HEK293 (cell line): ENCODE measurements at regions not wholly inside any gene's neighbourhood (a gene's known extent, or its start where the extent isn't known, plus 50 kb on each side); places are given as distances from the start of the nearest gene placed in this dataset.

Source experiments
- CTCF ChIA-PET: fragments of 350-600 bp; formaldehyde crosslinking; extraction: SDS; loops from one replicate; lab custom pipeline; 2021; ENCODE audit warnings: antibody characterized with exemption; lab: Yijun Ruan, JAX
- POLR2A ChIA-PET: fragments of 300-600 bp; formaldehyde crosslinking; extraction: SDS; loops from one replicate; lab custom pipeline; 2020; ENCODE audit warnings: antibody characterized with exemption, inconsistent platforms; lab: Yijun Ruan, JAX
- H3K27ac ChIP-seq: fragments of 200-500 bp; sonication (Bioruptor generic); 2 replicates; pipeline ENCODE4 v1.5.1; 2014; ENCODE audit warnings: low read depth, low read length, control low read depth, inconsistent platforms; ENCODE audit errors: extremely low read depth
- H3K36me3 ChIP-seq, 2 experiments: fragments of 200-500 bp in 1 of 2; sonication (Bioruptor generic) in 1 of 2; 1 replicate in 1 of 2; 2 replicates in 1 of 2; pipeline ENCODE4 v1.5.1; 2014 to 2017; ENCODE audit warnings: inconsistent platforms in 2 of 2, low read length in 2 of 2; ENCODE audit not compliant: control insufficient read depth in 2 of 2, insufficient read depth in 1 of 2
- H3K4me1 ChIP-seq: fragments of 200-500 bp; sonication (Bioruptor generic); 2 replicates; pipeline ENCODE4 v1.5.1; 2014; ENCODE audit warnings: mild to moderate bottlenecking, low read length, inconsistent platforms; ENCODE audit not compliant: control insufficient read depth, insufficient read depth
- H3K4me3 ChIP-seq: 2 replicates; pipeline ENCODE4 v1.5.1; 2011; ENCODE audit warnings: low read depth, mild to moderate bottlenecking, control low read depth, low read length, moderate library complexity
- H3K9me3 ChIP-seq: fragments of 200-500 bp; sonication (Bioruptor generic); 2 replicates; pipeline ENCODE4 v1.5.1; 2014; ENCODE audit warnings: low read depth, low read length, inconsistent platforms; ENCODE audit not compliant: control insufficient read depth, insufficient read depth
- HOXC10 ChIP-seq: sonication (generic); formaldehyde crosslinking; IDR thresholded peaks from 2 replicates; pipeline ENCODE4 v1.8.1; 2023; ENCODE audit warnings: mild to moderate bottlenecking, missing genetic modification reagents
- IKZF3 ChIP-seq: fragments of 450-650 bp; IDR thresholded peaks from 2 replicates; pipeline ENCODE4 v1.5.0; 2018; ENCODE audit warnings: missing biosample characterization, mild to moderate bottlenecking, missing genetic modification characterization, moderate library complexity
- SP2 ChIP-seq: fragments of 450-650 bp; formaldehyde crosslinking; IDR thresholded peaks from 2 replicates; pipeline ENCODE4 v1.5.1; 2016; ENCODE audit warnings: missing biosample characterization, missing genetic modification characterization
- SP7 ChIP-seq: fragments of 450-650 bp; formaldehyde crosslinking; IDR thresholded peaks from 2 replicates; pipeline ENCODE4 v1.5.1; 2016; ENCODE audit warnings: missing biosample characterization, missing genetic modification characterization
- TCF7L2 ChIP-seq: IDR thresholded peaks from 2 replicates; pipeline ENCODE4 v1.6.1; 2011; ENCODE audit warnings: low read depth, mild to moderate bottlenecking, inconsistent platforms, low read length, moderate library complexity, borderline replicate concordance
- ZNF174 ChIP-seq: fragments of 450-650 bp; formaldehyde crosslinking; IDR thresholded peaks from 2 replicates; pipeline ENCODE4 v1.5.0; 2017; ENCODE audit warnings: missing biosample characterization, mild to moderate bottlenecking, missing genetic modification characterization
- ZNF184 ChIP-seq: fragments of 450-650 bp; IDR thresholded peaks from 2 replicates; pipeline ENCODE4 v1.5.1; 2018; ENCODE audit warnings: missing biosample characterization, mild to moderate bottlenecking, missing genetic modification characterization
- ZNF211 ChIP-seq: fragments of 450-650 bp; formaldehyde crosslinking; IDR thresholded peaks from 2 replicates; pipeline ENCODE4 v1.5.1; 2016; ENCODE audit warnings: low read depth, missing biosample characterization, missing genetic modification characterization
- ZNF223 ChIP-seq: fragments of 450-650 bp; formaldehyde crosslinking; IDR thresholded peaks from 2 replicates; pipeline ENCODE4 v1.5.1; 2016; ENCODE audit warnings: missing biosample characterization, missing genetic modification characterization
- ZNF324 ChIP-seq: fragments of 450-650 bp; formaldehyde crosslinking; IDR thresholded peaks from 2 replicates; pipeline ENCODE4 v1.5.1; 2016; ENCODE audit warnings: missing biosample characterization, missing genetic modification characterization
- ZNF433 ChIP-seq: fragments of 450-650 bp; formaldehyde crosslinking; IDR thresholded peaks from 2 replicates; pipeline ENCODE4 v1.5.1; 2016; ENCODE audit warnings: missing biosample characterization, missing genetic modification characterization, low read depth
- ZNF621 ChIP-seq: fragments of 450-650 bp; formaldehyde crosslinking; IDR thresholded peaks from 2 replicates; pipeline ENCODE4 v1.5.1; 2017; ENCODE audit warnings: missing biosample characterization, missing genetic modification characterization
- ZNF624 ChIP-seq: fragments of 450-650 bp; formaldehyde crosslinking; IDR thresholded peaks from 2 replicates; pipeline ENCODE4 v1.5.1; 2017; ENCODE audit warnings: missing biosample characterization, missing genetic modification characterization
- ZNF677 ChIP-seq: fragments of 450-650 bp; IDR thresholded peaks from 2 replicates; pipeline ENCODE4 v1.5.0; 2018; ENCODE audit warnings: missing biosample characterization, mild to moderate bottlenecking, missing genetic modification characterization, moderate library complexity
- ZNF843 ChIP-seq: fragments of 450-650 bp; formaldehyde crosslinking; IDR thresholded peaks from 2 replicates; pipeline ENCODE4 v1.5.1; 2016; ENCODE audit warnings: missing biosample characterization, missing genetic modification characterization
- TF ChIP-seq, protein P1 (sequence below): fragments of 450-650 bp; formaldehyde crosslinking; conservative IDR thresholded peaks from 2 replicates; pipeline ENCODE4 v1.5.1; 2016; ENCODE audit warnings: low read depth, missing biosample characterization, missing genetic modification characterization
- TF ChIP-seq, protein P2 (sequence below): fragments of 450-650 bp; formaldehyde crosslinking; IDR thresholded peaks from 2 replicates; pipeline ENCODE4 v1.5.1; 2016; ENCODE audit warnings: missing biosample characterization, missing genetic modification characterization, low read depth
- TF ChIP-seq, protein P3 (sequence below): fragments of 450-650 bp; formaldehyde crosslinking; IDR thresholded peaks from 2 replicates; pipeline ENCODE4 v1.5.1; 2016; ENCODE audit warnings: missing biosample characterization, missing genetic modification characterization
- TF ChIP-seq, protein P4 (sequence below): fragments of 450-650 bp; formaldehyde crosslinking; IDR thresholded peaks from 2 replicates; pipeline ENCODE4 v1.5.1; 2017; ENCODE audit warnings: missing biosample characterization, missing genetic modification characterization
- TF ChIP-seq, protein P5 (sequence below): fragments of 450-650 bp; formaldehyde crosslinking; IDR thresholded peaks from 2 replicates; pipeline ENCODE4 v1.5.1; 2016; ENCODE audit warnings: missing biosample characterization, missing genetic modification characterization
- TF ChIP-seq, protein P6 (sequence below): fragments of 450-650 bp; formaldehyde crosslinking; IDR thresholded peaks from 2 replicates; pipeline ENCODE4 v1.5.1; 2017; ENCODE audit warnings: missing biosample characterization, missing genetic modification characterization

DNA sequence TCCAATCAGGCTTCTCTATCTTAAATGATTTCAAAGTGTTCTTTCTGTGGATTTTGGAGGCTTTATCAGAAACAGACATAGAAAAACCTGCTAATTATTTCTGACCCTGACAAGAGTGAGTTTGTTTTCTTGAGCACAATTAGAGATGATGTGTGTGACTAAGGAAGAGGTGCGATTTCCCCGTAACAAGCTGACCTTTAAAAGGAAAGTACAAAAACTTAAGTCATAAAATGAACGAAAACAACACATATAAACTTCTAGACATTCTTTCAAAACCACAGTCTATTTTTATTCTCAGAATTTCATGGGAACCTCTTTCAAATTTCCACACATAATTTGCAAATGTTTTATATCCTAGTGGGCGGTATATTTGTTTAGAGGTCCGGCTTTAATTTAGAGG, 604.8 kb downstream of the CPS1 start:
- POLR2A ChIA-PET: no interaction called here
- TF ChIP-seq ZNF433 (tag by site-specific recombination) (no peak), HOXC10 (CRISPR knock-in tag) (no peak), ZNF174 (tag by site-specific recombination) (no peak), IKZF3 (tag by site-specific recombination) (no peak), ZNF184 (tag by site-specific recombination) (no peak), ZNF223 (tag by site-specific recombination) (no peak), ZNF677 (tag by site-specific recombination) (no peak), ZNF211 (tag by site-specific recombination) (no peak), ZNF621 (tag by site-specific recombination) (no peak), SP7 (tag by site-specific recombination) (no peak), ZNF624 (no peak), ZNF843 (tag by site-specific recombination) (no peak), ZNF324 (tag by site-specific recombination) (no peak)
- TF ChIP-seq, protein P1, sequence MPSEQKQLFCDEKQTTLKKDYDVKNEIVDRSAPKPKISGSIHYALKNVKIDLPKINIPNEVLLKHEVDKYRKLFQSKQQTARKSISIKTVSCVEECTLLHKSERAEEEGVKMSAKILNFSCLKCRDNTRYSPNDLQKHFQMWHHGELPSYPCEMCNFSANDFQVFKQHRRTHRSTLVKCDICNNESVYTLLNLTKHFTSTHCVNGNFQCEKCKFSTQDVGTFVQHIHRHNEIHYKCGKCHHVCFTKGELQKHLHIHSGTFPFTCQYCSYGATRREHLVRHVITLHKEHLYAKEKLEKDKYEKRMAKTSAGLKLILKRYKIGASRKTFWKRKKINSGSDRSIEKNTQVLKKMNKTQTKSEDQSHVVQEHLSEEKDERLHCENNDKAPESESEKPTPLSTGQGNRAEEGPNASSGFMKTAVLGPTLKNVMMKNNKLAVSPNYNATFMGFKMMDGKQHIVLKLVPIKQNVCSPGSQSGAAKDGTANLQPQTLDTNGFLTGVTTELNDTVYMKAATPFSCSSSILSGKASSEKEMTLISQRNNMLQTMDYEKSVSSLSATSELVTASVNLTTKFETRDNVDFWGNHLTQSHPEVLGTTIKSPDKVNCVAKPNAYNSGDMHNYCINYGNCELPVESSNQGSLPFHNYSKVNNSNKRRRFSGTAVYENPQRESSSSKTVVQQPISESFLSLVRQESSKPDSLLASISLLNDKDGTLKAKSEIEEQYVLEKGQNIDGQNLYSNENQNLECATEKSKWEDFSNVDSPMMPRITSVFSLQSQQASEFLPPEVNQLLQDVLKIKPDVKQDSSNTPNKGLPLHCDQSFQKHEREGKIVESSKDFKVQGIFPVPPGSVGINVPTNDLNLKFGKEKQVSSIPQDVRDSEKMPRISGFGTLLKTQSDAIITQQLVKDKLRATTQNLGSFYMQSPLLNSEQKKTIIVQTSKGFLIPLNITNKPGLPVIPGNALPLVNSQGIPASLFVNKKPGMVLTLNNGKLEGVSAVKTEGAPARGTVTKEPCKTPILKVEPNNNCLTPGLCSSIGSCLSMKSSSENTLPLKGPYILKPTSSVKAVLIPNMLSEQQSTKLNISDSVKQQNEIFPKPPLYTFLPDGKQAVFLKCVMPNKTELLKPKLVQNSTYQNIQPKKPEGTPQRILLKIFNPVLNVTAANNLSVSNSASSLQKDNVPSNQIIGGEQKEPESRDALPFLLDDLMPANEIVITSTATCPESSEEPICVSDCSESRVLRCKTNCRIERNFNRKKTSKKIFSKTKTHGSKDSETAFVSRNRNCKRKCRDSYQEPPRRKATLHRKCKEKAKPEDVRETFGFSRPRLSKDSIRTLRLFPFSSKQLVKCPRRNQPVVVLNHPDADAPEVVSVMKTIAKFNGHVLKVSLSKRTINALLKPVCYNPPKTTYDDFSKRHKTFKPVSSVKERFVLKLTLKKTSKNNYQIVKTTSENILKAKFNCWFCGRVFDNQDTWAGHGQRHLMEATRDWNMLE: no peak
- TF ChIP-seq, protein P2, sequence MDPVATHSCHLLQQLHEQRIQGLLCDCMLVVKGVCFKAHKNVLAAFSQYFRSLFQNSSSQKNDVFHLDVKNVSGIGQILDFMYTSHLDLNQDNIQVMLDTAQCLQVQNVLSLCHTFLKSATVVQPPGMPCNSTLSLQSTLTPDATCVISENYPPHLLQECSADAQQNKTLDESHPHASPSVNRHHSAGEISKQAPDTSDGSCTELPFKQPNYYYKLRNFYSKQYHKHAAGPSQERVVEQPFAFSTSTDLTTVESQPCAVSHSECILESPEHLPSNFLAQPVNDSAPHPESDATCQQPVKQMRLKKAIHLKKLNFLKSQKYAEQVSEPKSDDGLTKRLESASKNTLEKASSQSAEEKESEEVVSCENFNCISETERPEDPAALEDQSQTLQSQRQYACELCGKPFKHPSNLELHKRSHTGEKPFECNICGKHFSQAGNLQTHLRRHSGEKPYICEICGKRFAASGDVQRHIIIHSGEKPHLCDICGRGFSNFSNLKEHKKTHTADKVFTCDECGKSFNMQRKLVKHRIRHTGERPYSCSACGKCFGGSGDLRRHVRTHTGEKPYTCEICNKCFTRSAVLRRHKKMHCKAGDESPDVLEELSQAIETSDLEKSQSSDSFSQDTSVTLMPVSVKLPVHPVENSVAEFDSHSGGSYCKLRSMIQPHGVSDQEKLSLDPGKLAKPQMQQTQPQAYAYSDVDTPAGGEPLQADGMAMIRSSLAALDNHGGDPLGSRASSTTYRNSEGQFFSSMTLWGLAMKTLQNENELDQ: no peak
- TF ChIP-seq, all 188 proteins: peak for 0
- no peaks in the 10 kb centered on the region for H3K36me3 ChIP-seq
- CTCF ChIA-PET: interaction anchor here (0.6 kb wide), 1 partner anchor 1221 kb away, joined by 3 read pairs; no protein-coding TSS in a partner anchor
- H3K4me3 ChIP-seq: no peak overlapping the region
- H3K9me3 ChIP-seq: no peaks in the 10 kb centered on the region
- no peaks in the 10 kb centered on the region for H3K4me1 ChIP-seq
- no peak overlapping the region for H3K27ac ChIP-seq

DNA sequence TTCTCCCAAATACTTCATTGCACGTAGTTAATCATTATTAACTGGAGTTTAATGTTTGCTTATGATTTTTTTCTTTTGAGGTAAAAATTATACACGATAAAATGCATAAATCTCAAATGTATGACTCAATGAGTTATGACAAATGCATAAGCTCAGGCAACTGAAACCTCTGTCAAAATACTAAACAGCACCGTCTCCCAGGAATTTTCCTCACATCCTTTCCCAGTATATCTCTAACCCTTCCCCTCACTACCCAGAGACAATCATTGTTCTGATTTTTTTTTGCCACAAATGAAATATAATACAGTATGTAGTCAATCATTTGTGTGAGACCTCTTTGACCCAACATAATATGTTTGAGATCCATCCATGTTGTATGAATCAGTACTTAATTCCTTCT, 606.5 kb downstream of the CPS1 start:
- Histone ChIP-seq H3K9me3 (no peaks in the 10 kb centered on the region), H3K27ac (no peak overlapping the region), H3K4me1 (no peaks in the 10 kb centered on the region), H3K4me3 (no peak overlapping the region), H3K36me3 (no peaks in the 10 kb centered on the region)
- POLR2A ChIA-PET: no interaction called here
- CTCF ChIA-PET: interaction anchor here (0.5 kb wide), 1 partner anchor 936 kb away, joined by 7 read pairs; no protein-coding TSS in a partner anchor
- TF ChIP-seq TCF7L2: no peak
- TF ChIP-seq, protein P3, sequence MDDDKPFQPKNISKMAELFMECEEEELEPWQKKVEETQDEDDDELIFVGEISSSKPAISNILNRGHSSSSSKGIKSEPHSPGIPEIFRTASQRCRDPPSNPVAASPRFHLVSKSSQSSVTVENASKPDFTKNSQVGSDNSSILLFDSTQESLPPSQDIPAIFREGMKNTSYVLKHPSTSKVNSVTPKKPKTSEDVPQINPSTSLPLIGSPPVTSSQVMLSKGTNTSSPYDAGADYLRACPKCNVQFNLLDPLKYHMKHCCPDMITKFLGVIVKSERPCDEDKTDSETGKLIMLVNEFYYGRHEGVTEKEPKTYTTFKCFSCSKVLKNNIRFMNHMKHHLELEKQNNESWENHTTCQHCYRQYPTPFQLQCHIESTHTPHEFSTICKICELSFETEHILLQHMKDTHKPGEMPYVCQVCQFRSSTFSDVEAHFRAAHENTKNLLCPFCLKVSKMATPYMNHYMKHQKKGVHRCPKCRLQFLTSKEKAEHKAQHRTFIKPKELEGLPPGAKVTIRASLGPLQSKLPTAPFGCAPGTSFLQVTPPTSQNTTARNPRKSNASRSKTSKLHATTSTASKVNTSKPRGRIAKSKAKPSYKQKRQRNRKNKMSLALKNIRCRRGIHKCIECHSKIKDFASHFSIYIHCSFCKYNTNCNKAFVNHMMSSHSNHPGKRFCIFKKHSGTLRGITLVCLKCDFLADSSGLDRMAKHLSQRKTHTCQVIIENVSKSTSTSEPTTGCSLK: no peak
- TF ChIP-seq, protein P4, sequence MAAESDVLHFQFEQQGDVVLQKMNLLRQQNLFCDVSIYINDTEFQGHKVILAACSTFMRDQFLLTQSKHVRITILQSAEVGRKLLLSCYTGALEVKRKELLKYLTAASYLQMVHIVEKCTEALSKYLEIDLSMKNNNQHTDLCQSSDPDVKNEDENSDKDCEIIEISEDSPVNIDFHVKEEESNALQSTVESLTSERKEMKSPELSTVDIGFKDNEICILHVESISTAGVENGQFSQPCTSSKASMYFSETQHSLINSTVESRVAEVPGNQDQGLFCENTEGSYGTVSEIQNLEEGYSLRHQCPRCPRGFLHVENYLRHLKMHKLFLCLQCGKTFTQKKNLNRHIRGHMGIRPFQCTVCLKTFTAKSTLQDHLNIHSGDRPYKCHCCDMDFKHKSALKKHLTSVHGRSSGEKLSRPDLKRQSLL: no peak
- no peak for TF ChIP-seq SP2 (tag by site-specific recombination)
- TF ChIP-seq, protein P5, sequence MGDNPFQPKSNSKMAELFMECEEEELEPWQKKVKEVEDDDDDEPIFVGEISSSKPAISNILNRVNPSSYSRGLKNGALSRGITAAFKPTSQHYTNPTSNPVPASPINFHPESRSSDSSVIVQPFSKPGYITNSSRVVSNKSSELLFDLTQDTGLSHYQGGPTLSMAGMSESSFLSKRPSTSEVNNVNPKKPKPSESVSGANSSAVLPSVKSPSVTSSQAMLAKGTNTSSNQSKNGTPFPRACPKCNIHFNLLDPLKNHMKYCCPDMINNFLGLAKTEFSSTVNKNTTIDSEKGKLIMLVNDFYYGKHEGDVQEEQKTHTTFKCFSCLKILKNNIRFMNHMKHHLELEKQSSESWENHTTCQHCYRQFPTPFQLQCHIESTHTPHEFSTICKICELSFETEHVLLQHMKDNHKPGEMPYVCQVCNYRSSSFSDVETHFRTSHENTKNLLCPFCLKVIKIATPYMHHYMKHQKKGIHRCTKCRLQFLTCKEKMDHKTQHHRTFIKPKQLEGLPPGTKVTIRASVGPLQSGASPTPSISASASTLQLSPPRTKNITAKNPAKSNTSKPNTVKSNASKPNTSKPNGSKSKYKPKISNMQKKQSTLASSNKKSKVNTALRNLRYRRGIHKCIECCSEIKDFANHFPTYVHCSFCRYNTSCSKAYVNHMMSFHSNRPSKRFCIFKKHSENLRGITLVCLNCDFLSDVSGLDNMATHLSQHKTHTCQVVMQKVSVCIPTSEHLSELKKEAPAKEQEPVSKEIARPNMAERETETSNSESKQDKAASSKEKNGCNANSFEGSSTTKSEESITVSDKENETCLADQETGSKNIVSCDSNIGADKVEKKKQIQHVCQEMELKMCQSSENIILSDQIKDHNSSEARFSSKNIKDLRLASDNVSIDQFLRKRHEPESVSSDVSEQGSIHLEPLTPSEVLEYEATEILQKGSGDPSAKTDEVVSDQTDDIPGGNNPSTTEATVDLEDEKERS (tag by site-specific recombination): no peak
- TF ChIP-seq, protein P6, sequence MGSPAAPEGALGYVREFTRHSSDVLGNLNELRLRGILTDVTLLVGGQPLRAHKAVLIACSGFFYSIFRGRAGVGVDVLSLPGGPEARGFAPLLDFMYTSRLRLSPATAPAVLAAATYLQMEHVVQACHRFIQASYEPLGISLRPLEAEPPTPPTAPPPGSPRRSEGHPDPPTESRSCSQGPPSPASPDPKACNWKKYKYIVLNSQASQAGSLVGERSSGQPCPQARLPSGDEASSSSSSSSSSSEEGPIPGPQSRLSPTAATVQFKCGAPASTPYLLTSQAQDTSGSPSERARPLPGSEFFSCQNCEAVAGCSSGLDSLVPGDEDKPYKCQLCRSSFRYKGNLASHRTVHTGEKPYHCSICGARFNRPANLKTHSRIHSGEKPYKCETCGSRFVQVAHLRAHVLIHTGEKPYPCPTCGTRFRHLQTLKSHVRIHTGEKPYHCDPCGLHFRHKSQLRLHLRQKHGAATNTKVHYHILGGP (tag by site-specific recombination): no peak
